K562 (cell line): ENCODE measurements at regions not wholly inside any gene's neighbourhood (a gene's known extent, or its start where the extent isn't known, plus 50 kb on each side); places are given as distances from the start of the nearest gene placed in this dataset.

Source experiments
- ATAC-seq: fragments of 200-7000 bp; cut with Tn5 transposase; 3 replicates; pipeline ENCODE4 v1.9.1; 2020; ENCODE audit warnings: moderate library complexity
- BruUV-seq: library from RNA; stranded (reverse); fragments of 400-500 nt; replicated peaks from 2 replicates; lab custom pipeline; 2021; lab: Mats Ljungman, UMichigan
- CTCF ChIA-PET: fragments of 300-600 bp; formaldehyde crosslinking; extraction: SDS; loops from one replicate; lab custom pipeline; 2021; ENCODE audit warnings: low intra/inter-chr PET ratio; lab: Yijun Ruan, JAX
- POLR2A ChIA-PET: fragments of 300-600, 350-650 bp; sonication (Branson Sonifier 250); formaldehyde crosslinking; extraction: SDS; loops from one replicate; lab custom pipeline; 2021; ENCODE audit warnings: antibody characterized with exemption, inconsistent platforms; lab: Yijun Ruan, JAX
- DNase-seq, 4 experiments: peaks; one replicate each; pipeline versions ENCODE4 v3.0.0 to v3.0.0-alpha.2; 2011 to 2018; ENCODE audit warnings: low spot score in 3 of 4, mixed read lengths in 3 of 4; ENCODE audit errors: extremely low read depth in 1 of 4
- FAIRE-seq: peaks from 2 replicates; lab custom pipeline; 2011; peaks lifted over from hg19 to GRCh38; lab: Jason Lieb, UNC
- H2AFZ ChIP-seq: 2 replicates; pipeline ENCODE4 v1.6.0; 2011; ENCODE audit warnings: low read depth, low read length, control low read depth, inconsistent platforms
- H3K27ac ChIP-seq: fragments of 200-600 bp; 3 replicates; pipeline ENCODE4 v1.8.0; 2011; ENCODE audit warnings: low read depth, mild to moderate bottlenecking, control low read depth, inconsistent platforms, low read length, moderate library complexity, mixed read lengths; ENCODE audit errors: extremely low read depth
- H3K27me3 ChIP-seq, 2 experiments: fragments of 300-600 bp in 1 of 2; 2 replicates in 1 of 2; 3 replicates in 1 of 2; pipeline versions ENCODE4 v1.6.0 to v1.8.0; 2011; ENCODE audit warnings: inconsistent platforms in 2 of 2, low read length in 2 of 2, mild to moderate bottlenecking in 1 of 2, mixed read lengths in 1 of 2, moderate library complexity in 1 of 2; ENCODE audit not compliant: control insufficient read depth in 2 of 2, insufficient read depth in 2 of 2
- H3K36me3 ChIP-seq: fragments of 300-600 bp; 3 replicates; pipeline ENCODE4 v1.8.0; 2011; ENCODE audit warnings: mild to moderate bottlenecking, low read length, inconsistent platforms; ENCODE audit not compliant: control insufficient read depth, insufficient read depth
- H3K4me1 ChIP-seq, 2 experiments: fragments of 200-600 bp in 1 of 2; replicated peaks in 1 of 2; 2 replicates in 1 of 2; 3 replicates in 1 of 2; pipeline versions ENCODE4 v1.5.1 to v1.8.0; 2011; ENCODE audit warnings: inconsistent platforms in 2 of 2, low read length in 2 of 2, mild to moderate bottlenecking in 1 of 2, mixed read lengths in 1 of 2, moderate library complexity in 1 of 2; ENCODE audit not compliant: control insufficient read depth in 2 of 2, insufficient read depth in 2 of 2
- H3K4me2 ChIP-seq: 2 replicates; pipeline ENCODE4 v1.6.1; 2011; ENCODE audit warnings: low read length, control low read depth, inconsistent platforms, mixed read lengths; ENCODE audit not compliant: insufficient read depth
- H3K4me3 ChIP-seq: fragments of 200-600 bp; sonication (generic), shearing (Covaris generic); 2 replicates; pipeline ENCODE4 v1.5.1; 2016; ENCODE audit warnings: control low read depth, inconsistent platforms
- H3K79me2 ChIP-seq: fragments of 200-600 bp; 3 replicates; pipeline ENCODE4 v1.8.0; 2011; ENCODE audit warnings: low read length, inconsistent platforms; ENCODE audit not compliant: control insufficient read depth, insufficient read depth
- H3K9ac ChIP-seq, 2 experiments: 2 replicates each; pipeline versions ENCODE4 v1.6.0 to v1.6.1; 2011; ENCODE audit warnings: low read depth in 2 of 2, low read length in 2 of 2, control low read depth in 1 of 2, inconsistent platforms in 1 of 2, mild to moderate bottlenecking in 1 of 2, mixed read lengths in 1 of 2; ENCODE audit not compliant: insufficient read depth in 1 of 2
- H3K9me1 ChIP-seq: one replicate; pipeline ENCODE4 v1.6.0; 2011; ENCODE audit warnings: inconsistent platforms, mild to moderate bottlenecking, low read length, moderate library complexity; ENCODE audit not compliant: control insufficient read depth, insufficient read depth
- H3K9me3 ChIP-seq: replicated peaks from 2 replicates; pipeline ENCODE4 v1.5.1; 2011; ENCODE audit warnings: low read depth, low read length, inconsistent platforms; ENCODE audit not compliant: control insufficient read depth, insufficient read depth
- H4K20me1 ChIP-seq: replicated peaks from 2 replicates; pipeline ENCODE4 v1.6.1; 2011; ENCODE audit warnings: low read length, inconsistent platforms, mixed read lengths; ENCODE audit not compliant: control insufficient read depth, insufficient read depth
- CREBBP ChIP-seq: IDR thresholded peaks from one replicate; pipeline ENCODE4 v1.6.1; 2012; ENCODE audit warnings: low read depth, mild to moderate bottlenecking, control low read depth, inconsistent platforms, low read length
- PTRF ChIP-seq: fragments of 450-650 bp; IDR thresholded peaks from 2 replicates; pipeline ENCODE4 v1.6.1; 2016; ENCODE audit warnings: mild to moderate bottlenecking, missing genetic modification characterization, missing compliant biosample characterization
- SRSF1 ChIP-seq: fragments of 200-400 bp; formaldehyde crosslinking; IDR thresholded peaks from 2 replicates; pipeline ENCODE4 v1.6.1; 2017; ENCODE audit warnings: mild to moderate bottlenecking, low read depth, low read length, moderate library complexity
- TAL1 ChIP-seq: fragments of 450-650 bp; IDR thresholded peaks from 2 replicates; pipeline ENCODE4 v1.6.1; 2016; ENCODE audit warnings: mild to moderate bottlenecking
- ZNF184 ChIP-seq: sonication (generic); formaldehyde crosslinking; IDR thresholded peaks from 2 replicates; pipeline ENCODE4 v1.5.0; 2020; ENCODE audit warnings: missing genetic modification reagents
- WGBS: fragments of 100-300 bp; shearing (Covaris generic); methylation state at CpG from one replicate; pipeline ENCODE4 v1.1.6; 2016; ENCODE audit warnings: low coverage, mixed read lengths; ENCODE audit not compliant: insufficient coverage; ENCODE audit errors: missing lambda C conversion rate; 5-methylcytosine and 5-hydroxymethylcytosine counted together
- in situ Hi-C: fragments of 300-500 bp; cut with MboI; formaldehyde crosslinking; loops from 4 replicates; pipeline ENCODE4 v1.15.0; 2018; ENCODE audit warnings: inconsistent platforms, mixed read lengths
- intact Hi-C: fragments of 100-400 bp; cut with micrococcal nuclease; formaldehyde crosslinking; loops from 2 replicates; pipeline ENCODE4 v1.14.2; 2022
- TF ChIP-seq, protein P1 (sequence below): fragments of 450-650 bp; formaldehyde crosslinking; IDR thresholded peaks from 2 replicates; pipeline ENCODE4 v1.4.0; 2020; ENCODE audit warnings: mild to moderate bottlenecking

- no TSS peak for BruUV-seq
- Histone ChIP-seq H3K9me1 (no peaks in the 10 kb centered on the region), H2AFZ (no peak overlapping the region), H3K36me3 (no peaks in the 10 kb centered on the region), H3K27me3 (no peaks in the 10 kb centered on the region), H3K79me2 (no peaks in the 10 kb centered on the region), H3K4me2 (no peak overlapping the region), H3K4me1 (no peaks in the 10 kb centered on the region), H3K9ac (no peak overlapping the region), H3K9me3 (no peaks in the 10 kb centered on the region)
- ATAC-seq (no peak), DNase-seq (no peak)
- intact Hi-C loops = no loop called here
- no peak for TF ChIP-seq PTRF (tag)
- TF ChIP-seq CREBBP = no peak
- no peak for TF ChIP-seq TAL1
- TF ChIP-seq SRSF1 = no peak
- TF ChIP-seq, protein P1, sequence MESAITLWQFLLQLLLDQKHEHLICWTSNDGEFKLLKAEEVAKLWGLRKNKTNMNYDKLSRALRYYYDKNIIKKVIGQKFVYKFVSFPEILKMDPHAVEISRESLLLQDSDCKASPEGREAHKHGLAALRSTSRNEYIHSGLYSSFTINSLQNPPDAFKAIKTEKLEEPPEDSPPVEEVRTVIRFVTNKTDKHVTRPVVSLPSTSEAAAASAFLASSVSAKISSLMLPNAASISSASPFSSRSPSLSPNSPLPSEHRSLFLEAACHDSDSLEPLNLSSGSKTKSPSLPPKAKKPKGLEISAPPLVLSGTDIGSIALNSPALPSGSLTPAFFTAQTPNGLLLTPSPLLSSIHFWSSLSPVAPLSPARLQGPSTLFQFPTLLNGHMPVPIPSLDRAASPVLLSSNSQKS (CRISPR knock-in tag) = no peak
- no peak for TF ChIP-seq ZNF184
- TF ChIP-seq, all 486 proteins: peak for 0
- Histone ChIP-seq H4K20me1 (no peaks in the 10 kb centered on the region), H3K27ac (no peak overlapping the region), H3K4me3 (no peak overlapping the region)
- ChIA-PET CTCF (no interaction called here), POLR2A (no interaction called here)
- WGBS = 0% methylated on average over 3 of the region's 3 CpGs
- in situ Hi-C loops = no loop called here
- no peak for FAIRE-seq
Observed at GRCh38 chr1:87632232-87632631, 303.6 kb downstream of the LMO4 start.
